Body of pancreas (tissue), 4 donors: ENCODE measurements at regions not wholly inside any gene's neighbourhood (a gene's known extent, or its start where the extent isn't known, plus 50 kb on each side); places are given as distances from the start of the nearest gene placed in this dataset.

Experiments used
- CTCF ChIP-seq, 7 experiments: fragments of 450-650 bp in 4 of 7; fragments of 200-600 bp in 3 of 7; sonication (generic) in 3 of 7; IDR thresholded peaks; one replicate each; pipeline ENCODE4 v1.5.1; 2016 to 2019; ENCODE audit warnings: antibody characterized with exemption in 7 of 7
- POLR2A ChIP-seq, 3 donors: fragments of 450-650 bp; IDR thresholded peaks; one replicate each; pipeline ENCODE4 v1.6.1; 2016; ENCODE audit warnings: antibody characterized with exemption in 3 of 3, mild to moderate bottlenecking in 2 of 3

- TF ChIP-seq POLR2A (IDR thresholded peaks at IDR 0.05) (no peak), CTCF (IDR thresholded peaks at IDR 0.05) (no peak)
These were observed 167.7 kb downstream of the MZT1 start for GRCh38 chr13:72559716-72560115.
